ENCODE measurements at regions not wholly inside any gene's neighbourhood (a gene's known extent, or its start where the extent isn't known, plus 50 kb on each side); places are given as distances from the start of the nearest gene placed in this dataset.
A peak's percentile ranks its signal among the peaks of the same experiment; 100 is the strongest.

DNA sequence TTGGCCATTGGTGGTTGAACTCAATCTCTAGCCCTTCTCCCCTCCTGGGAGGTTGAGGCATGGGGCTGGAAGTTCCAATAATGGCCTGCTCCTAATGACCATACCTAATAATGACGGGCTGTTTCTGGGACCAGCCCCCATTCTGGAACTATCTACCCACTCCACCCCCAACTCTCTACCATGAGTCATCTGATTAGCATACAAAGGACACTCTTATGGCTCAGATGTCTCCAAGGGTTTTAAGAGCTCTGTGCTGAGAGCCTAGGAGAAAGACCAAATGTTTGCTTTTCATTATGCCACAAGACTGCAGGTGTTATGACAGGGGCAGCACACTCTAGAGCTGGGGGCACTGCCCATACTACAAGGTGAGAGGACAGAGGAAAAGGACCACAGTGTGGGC is 137.0 kb upstream of the NCKAP5 start:
- no peak overlapping the region for H2AFZ ChIP-seq (ENCODE audit: low read length)
- no peaks in the 10 kb centered on the region for H3K27me3 ChIP-seq (ENCODE audit: insufficient read depth, low read length)
- H3K79me1 ChIP-seq (ENCODE audit: insufficient read depth, low read depth, low read length, poor library complexity, severe bottlenecking): no peaks in the 10 kb centered on the region
- no peak overlapping the region for H3K27ac ChIP-seq (ENCODE audit: insufficient read length, low read depth, low read length)
- H2BK5ac ChIP-seq (ENCODE audit: insufficient read length, low read length): no peak overlapping the region
- WGBS (ENCODE audit: extremely low coverage, insufficient read length, low lambda C conversion rate): no CpG with 5 or more reads among the region's 1 CpG
- H4K20me1 ChIP-seq (ENCODE audit: control insufficient read depth, insufficient read depth, insufficient read length): no peaks in the 10 kb centered on the region
- Mint-ChIP-seq H3K27ac (peak overlapping the region in 1 of 3 experiments; percentile 37; a peak in 1 of 7 replicates), H3K36me3 (ENCODE audit: insufficient read depth in 1 of 3, low read depth in 3 of 3) (peaks cover 0 to 13% (median 10%) of the 10 kb centered on the region in 3 experiments; a peak in 6 of 7 replicates), H3K4me1 (no peaks in the 10 kb centered on the region), H3K27me3 (ENCODE audit: low read depth) (no peaks in the 10 kb centered on the region; the same call in 1 of the 2 replicates), H3K4me3 (no peak overlapping the region), H3K9me3 (peaks cover 9 to 21% of the 10 kb centered on the region in 2 experiments)
- H3K23me2 ChIP-seq (ENCODE audit: insufficient read length, low read depth, low read length, poor library complexity, severe bottlenecking): no peaks in the 10 kb centered on the region
- no peak overlapping the region for H2AK5ac ChIP-seq (ENCODE audit: insufficient read length, low read length)
- H4K5ac ChIP-seq (ENCODE audit: insufficient read length, low read depth, low read length): no peak overlapping the region
- H3K56ac ChIP-seq (ENCODE audit: insufficient read length, low read depth, low read length): no peak overlapping the region
- no peak overlapping the region for H2BK120ac ChIP-seq (ENCODE audit: low read depth, low read length, poor library complexity, severe bottlenecking)
- no peak overlapping the region for H3K23ac ChIP-seq (ENCODE audit: insufficient read length, low read depth, low read length)
- TF ChIP-seq, protein P1, sequence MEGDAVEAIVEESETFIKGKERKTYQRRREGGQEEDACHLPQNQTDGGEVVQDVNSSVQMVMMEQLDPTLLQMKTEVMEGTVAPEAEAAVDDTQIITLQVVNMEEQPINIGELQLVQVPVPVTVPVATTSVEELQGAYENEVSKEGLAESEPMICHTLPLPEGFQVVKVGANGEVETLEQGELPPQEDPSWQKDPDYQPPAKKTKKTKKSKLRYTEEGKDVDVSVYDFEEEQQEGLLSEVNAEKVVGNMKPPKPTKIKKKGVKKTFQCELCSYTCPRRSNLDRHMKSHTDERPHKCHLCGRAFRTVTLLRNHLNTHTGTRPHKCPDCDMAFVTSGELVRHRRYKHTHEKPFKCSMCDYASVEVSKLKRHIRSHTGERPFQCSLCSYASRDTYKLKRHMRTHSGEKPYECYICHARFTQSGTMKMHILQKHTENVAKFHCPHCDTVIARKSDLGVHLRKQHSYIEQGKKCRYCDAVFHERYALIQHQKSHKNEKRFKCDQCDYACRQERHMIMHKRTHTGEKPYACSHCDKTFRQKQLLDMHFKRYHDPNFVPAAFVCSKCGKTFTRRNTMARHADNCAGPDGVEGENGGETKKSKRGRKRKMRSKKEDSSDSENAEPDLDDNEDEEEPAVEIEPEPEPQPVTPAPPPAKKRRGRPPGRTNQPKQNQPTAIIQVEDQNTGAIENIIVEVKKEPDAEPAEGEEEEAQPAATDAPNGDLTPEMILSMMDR (conservative IDR thresholded peaks at IDR 0.05): no peak
- H2BK12ac ChIP-seq (ENCODE audit: insufficient read length, low read depth, low read length): no peak overlapping the region
- no peak overlapping the region for H2BK15ac ChIP-seq (ENCODE audit: low read depth, low read length)
- no peak overlapping the region for H4K91ac ChIP-seq (ENCODE audit: insufficient read length, low read depth, low read length)
- DNase-seq: no peak
- H3K18ac ChIP-seq (ENCODE audit: insufficient read length, low read depth, low read length): no peak overlapping the region
- H3K79me2 ChIP-seq (ENCODE audit: insufficient read depth, low read length): no peaks in the 10 kb centered on the region
- H3K4me2 ChIP-seq (ENCODE audit: insufficient read depth, insufficient read length, low read length): no peak overlapping the region
- no peak overlapping the region for H2BK20ac ChIP-seq (ENCODE audit: low read depth, low read length, poor library complexity, severe bottlenecking)
- H3K4ac ChIP-seq (ENCODE audit: low read depth, low read length): no peak overlapping the region
- no peaks in the 10 kb centered on the region for H3K9me3 ChIP-seq (ENCODE audit: control insufficient read depth, low read depth, low read length)
- no peak overlapping the region for H3T11ph ChIP-seq (ENCODE audit: low read length)
- no peak overlapping the region for H3K9ac ChIP-seq (ENCODE audit: extremely low read depth, insufficient read length, low read length)
- no peak overlapping the region for H4K8ac ChIP-seq (replicated peaks; ENCODE audit: insufficient read length, low read depth, low read length)
- no peaks in the 10 kb centered on the region for H3K4me1 ChIP-seq (ENCODE audit: insufficient read depth, low read length)
- no peak overlapping the region for H3K14ac ChIP-seq (ENCODE audit: insufficient read depth, low read length)
